Neural cell (in vitro differentiated cells): ENCODE measurements at regions not wholly inside any gene's neighbourhood (a gene's known extent, or its start where the extent isn't known, plus 50 kb on each side); places are given as distances from the start of the nearest gene placed in this dataset.

ENCODE experiments used
- H2AFZ ChIP-seq: fragments of 200-600, 300-800 bp; sonication (generic), shearing (Covaris generic); 2 replicates; pipeline ENCODE4 v1.6.0; 2014; ENCODE audit warnings: low read depth, mild to moderate bottlenecking, antibody characterized with exemption, low read length, moderate library complexity
- H3F3A ChIP-seq: fragments of 200-600 bp; shearing (Covaris generic); 2 replicates; pipeline ENCODE4 v1.6.1; 2016; ENCODE audit warnings: mild to moderate bottlenecking, moderate library complexity, mixed read lengths, antibody characterized with exemption, low read length; ENCODE audit not compliant: insufficient read depth, poor library complexity, severe bottlenecking
- H3K27ac ChIP-seq: fragments of 200-600, 300-800 bp; sonication (generic), shearing (Covaris generic); 2 replicates; pipeline ENCODE4 v1.5.1; 2014; ENCODE audit warnings: mild to moderate bottlenecking, low read length, moderate library complexity
- H3K27me3 ChIP-seq: fragments of 300-800, 200-600 bp; sonication (generic), shearing (Covaris generic); 2 replicates; pipeline ENCODE4 v1.6.0; 2014; ENCODE audit warnings: mild to moderate bottlenecking, low read depth, low read length, moderate library complexity; ENCODE audit not compliant: insufficient read depth
- H3K36me3 ChIP-seq: fragments of 300-800, 200-600 bp; sonication (generic), shearing (Covaris generic); 2 replicates; pipeline ENCODE4 v1.5.1; 2014; ENCODE audit warnings: mild to moderate bottlenecking, antibody characterized with exemption, low read length, moderate library complexity; ENCODE audit not compliant: insufficient read depth
- H3K4me2 ChIP-seq: fragments of 300-800, 200-600 bp; sonication (generic), shearing (Covaris generic); 2 replicates; pipeline ENCODE4 v1.6.0; 2014; ENCODE audit warnings: mild to moderate bottlenecking, low read length
- H3K4me3 ChIP-seq: fragments of 300-800, 200-600 bp; sonication (generic), shearing (Covaris generic); 2 replicates; pipeline ENCODE4 v1.5.1; 2014; ENCODE audit warnings: mild to moderate bottlenecking, low read length, moderate library complexity
- H3K79me2 ChIP-seq: fragments of 200-600 bp; shearing (Covaris generic); replicated peaks from 2 replicates; pipeline ENCODE4 v1.6.0; 2014; ENCODE audit warnings: mild to moderate bottlenecking, low read length, moderate library complexity; ENCODE audit not compliant: insufficient read depth
- H3K9ac ChIP-seq: fragments of 300-800, 200-600 bp; sonication (generic), shearing (Covaris generic); 2 replicates; pipeline ENCODE4 v1.6.1; 2016; ENCODE audit warnings: mild to moderate bottlenecking, low read length, mixed read lengths
- H3K9me2 ChIP-seq: fragments of 200-600 bp; shearing (Covaris generic); 2 replicates; pipeline ENCODE4 v1.6.1; 2016; ENCODE audit warnings: mild to moderate bottlenecking, low read length, mixed read lengths; ENCODE audit not compliant: insufficient read depth
- H3K9me3 ChIP-seq: fragments of 200-600, 300-800 bp; sonication (generic), shearing (Covaris generic); 2 replicates; pipeline ENCODE4 v1.6.1; 2016; ENCODE audit warnings: mild to moderate bottlenecking, mixed run types, low read length, moderate library complexity, mixed read lengths
- H4K20me1 ChIP-seq: fragments of 200-600 bp; shearing (Covaris generic); 2 replicates; pipeline ENCODE4 v1.6.1; 2016; ENCODE audit warnings: mild to moderate bottlenecking, mixed run types; ENCODE audit not compliant: insufficient read depth
- CTCF ChIP-seq: fragments of 450-650 bp; IDR thresholded peaks from 2 replicates; pipeline ENCODE4 v1.5.1; 2014; ENCODE audit warnings: antibody characterized with exemption, mild to moderate bottlenecking, moderate library complexity; ENCODE audit not compliant: poor library complexity, severe bottlenecking
- EP300 ChIP-seq: fragments of 450-650 bp; conservative IDR thresholded peaks from 2 replicates; pipeline ENCODE4 v1.6.1; 2014; ENCODE audit warnings: antibody characterized with exemption, mild to moderate bottlenecking, moderate library complexity; ENCODE audit not compliant: poor library complexity, severe bottlenecking
- EZH2 ChIP-seq: fragments of 200-600, 300-800 bp; shearing (Covaris generic), sonication (generic); IDR thresholded peaks from 2 replicates; pipeline ENCODE4 v1.6.1; 2014; ENCODE audit warnings: antibody characterized with exemption, low read length, borderline replicate concordance, mild to moderate bottlenecking; ENCODE audit not compliant: insufficient read depth, poor library complexity, severe bottlenecking
- MXI1 ChIP-seq: fragments of 450-650 bp; conservative IDR thresholded peaks from 2 replicates; pipeline ENCODE4 v1.6.1; 2014; ENCODE audit warnings: antibody characterized with exemption, mild to moderate bottlenecking; ENCODE audit not compliant: poor library complexity, severe bottlenecking
- POLR2AphosphoS5 ChIP-seq: IDR thresholded peaks from 2 replicates; pipeline ENCODE4 v1.6.1; 2012
- RAD21 ChIP-seq: fragments of 450-650 bp; conservative IDR thresholded peaks from 2 replicates; pipeline ENCODE4 v1.6.1; 2014; ENCODE audit warnings: antibody characterized with exemption, mild to moderate bottlenecking, moderate library complexity
- SMC3 ChIP-seq: fragments of 450-650 bp; conservative IDR thresholded peaks from 2 replicates; pipeline ENCODE4 v1.6.1; 2014; ENCODE audit warnings: antibody characterized with exemption, mild to moderate bottlenecking, moderate library complexity; ENCODE audit not compliant: poor library complexity
- TAF1 ChIP-seq: IDR thresholded peaks from 2 replicates; pipeline ENCODE4 v1.6.1; 2012; ENCODE audit warnings: low read depth
- TF ChIP-seq, protein P1 (sequence below): IDR thresholded peaks from 2 replicates; pipeline ENCODE4 v1.6.1; 2012; ENCODE audit warnings: borderline replicate concordance

DNA sequence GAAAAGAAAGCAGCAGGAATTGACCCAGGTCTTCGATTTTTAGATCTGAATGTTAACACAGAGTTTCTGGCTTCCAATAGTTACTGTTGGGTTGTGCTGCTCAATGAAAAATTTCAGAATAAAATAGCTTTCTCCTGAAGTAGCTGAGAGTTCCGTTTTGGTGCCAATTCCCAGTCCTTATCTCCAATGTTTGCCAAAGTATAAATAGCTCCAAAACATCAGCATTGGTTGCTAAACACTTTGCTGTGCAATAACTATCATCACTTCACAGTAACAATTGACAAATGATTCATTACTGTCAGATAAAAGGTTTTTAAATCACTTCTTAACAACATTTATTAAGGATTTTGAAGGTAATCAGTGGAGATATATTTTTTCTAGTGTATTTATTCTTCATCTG, 446.0 kb downstream of the PCDH20 start:
- Histone ChIP-seq H3K9ac (no peak overlapping the region), H3F3A (no peaks in the 10 kb centered on the region), H3K27me3 (no peaks in the 10 kb centered on the region), H3K4me2 (no peak overlapping the region), H3K27ac (no peak overlapping the region), H3K4me3 (no peak overlapping the region), H3K9me3 (no peaks in the 10 kb centered on the region), H3K36me3 (no peaks in the 10 kb centered on the region), H2AFZ (no peak overlapping the region), H3K79me2 (no peaks in the 10 kb centered on the region), H4K20me1 (no peaks in the 10 kb centered on the region), H3K9me2 (no peaks in the 10 kb centered on the region)
- TF ChIP-seq, protein P1, sequence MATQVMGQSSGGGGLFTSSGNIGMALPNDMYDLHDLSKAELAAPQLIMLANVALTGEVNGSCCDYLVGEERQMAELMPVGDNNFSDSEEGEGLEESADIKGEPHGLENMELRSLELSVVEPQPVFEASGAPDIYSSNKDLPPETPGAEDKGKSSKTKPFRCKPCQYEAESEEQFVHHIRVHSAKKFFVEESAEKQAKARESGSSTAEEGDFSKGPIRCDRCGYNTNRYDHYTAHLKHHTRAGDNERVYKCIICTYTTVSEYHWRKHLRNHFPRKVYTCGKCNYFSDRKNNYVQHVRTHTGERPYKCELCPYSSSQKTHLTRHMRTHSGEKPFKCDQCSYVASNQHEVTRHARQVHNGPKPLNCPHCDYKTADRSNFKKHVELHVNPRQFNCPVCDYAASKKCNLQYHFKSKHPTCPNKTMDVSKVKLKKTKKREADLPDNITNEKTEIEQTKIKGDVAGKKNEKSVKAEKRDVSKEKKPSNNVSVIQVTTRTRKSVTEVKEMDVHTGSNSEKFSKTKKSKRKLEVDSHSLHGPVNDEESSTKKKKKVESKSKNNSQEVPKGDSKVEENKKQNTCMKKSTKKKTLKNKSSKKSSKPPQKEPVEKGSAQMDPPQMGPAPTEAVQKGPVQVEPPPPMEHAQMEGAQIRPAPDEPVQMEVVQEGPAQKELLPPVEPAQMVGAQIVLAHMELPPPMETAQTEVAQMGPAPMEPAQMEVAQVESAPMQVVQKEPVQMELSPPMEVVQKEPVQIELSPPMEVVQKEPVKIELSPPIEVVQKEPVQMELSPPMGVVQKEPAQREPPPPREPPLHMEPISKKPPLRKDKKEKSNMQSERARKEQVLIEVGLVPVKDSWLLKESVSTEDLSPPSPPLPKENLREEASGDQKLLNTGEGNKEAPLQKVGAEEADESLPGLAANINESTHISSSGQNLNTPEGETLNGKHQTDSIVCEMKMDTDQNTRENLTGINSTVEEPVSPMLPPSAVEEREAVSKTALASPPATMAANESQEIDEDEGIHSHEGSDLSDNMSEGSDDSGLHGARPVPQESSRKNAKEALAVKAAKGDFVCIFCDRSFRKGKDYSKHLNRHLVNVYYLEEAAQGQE, result no peak
- TF ChIP-seq POLR2AphosphoS5 (no peak), RAD21 (no peak), SMC3 (no peak), EP300 (no peak)

GRCh38 chr13:60959427-60959826, 456.2 kb downstream of the PCDH20 start:
- Histone ChIP-seq H3K36me3 (no peaks in the 10 kb centered on the region), H3K79me2 (no peaks in the 10 kb centered on the region), H4K20me1 (no peaks in the 10 kb centered on the region), H3F3A (no peaks in the 10 kb centered on the region), H3K27ac (no peak overlapping the region), H2AFZ (no peak overlapping the region), H3K9me2 (no peaks in the 10 kb centered on the region), H3K27me3 (no peaks in the 10 kb centered on the region), H3K9ac (no peak overlapping the region), H3K4me3 (no peak overlapping the region), H3K4me2 (no peak overlapping the region), H3K9me3 (no peaks in the 10 kb centered on the region)
- TF ChIP-seq TAF1, result no peak
- TF ChIP-seq EZH2, result no peak
- TF ChIP-seq SMC3, result no peak
- TF ChIP-seq CTCF, result no peak
- TF ChIP-seq, protein P1, result no peak
- no peak for TF ChIP-seq EP300
- TF ChIP-seq MXI1, result no peak
- TF ChIP-seq RAD21, result no peak
- no peak for TF ChIP-seq POLR2AphosphoS5
